Smooth muscle cell (in vitro differentiated cells): ENCODE measurements at regions not wholly inside any gene's neighbourhood (a gene's known extent, or its start where the extent isn't known, plus 50 kb on each side); places are given as distances from the start of the nearest gene placed in this dataset.

Experiments
- DNase-seq: peaks from one replicate; lab custom pipeline; 2025; ENCODE audit not compliant: unreplicated experiment; lab: John Stamatoyannopoulos, UW
- H2AFZ ChIP-seq: fragments of 200-600 bp; sonication (generic); 2 replicates; pipeline ENCODE4 v1.6.0; 2016; ENCODE audit warnings: antibody characterized with exemption, low read depth, mild to moderate bottlenecking
- H3F3A ChIP-seq: fragments of 200-600 bp; sonication (generic); 2 replicates; pipeline ENCODE4 v1.6.0; 2017; ENCODE audit warnings: antibody characterized with exemption, low read depth
- H3K27ac ChIP-seq: fragments of 200-600 bp; sonication (generic); 2 replicates; pipeline ENCODE4 v1.5.1; 2016; ENCODE audit warnings: low read depth, mild to moderate bottlenecking
- H3K27me3 ChIP-seq: fragments of 200-600 bp; sonication (generic); 2 replicates; pipeline ENCODE4 v1.6.1; 2016; ENCODE audit warnings: low read depth, mild to moderate bottlenecking
- H3K36me3 ChIP-seq: fragments of 200-600 bp; sonication (generic); 2 replicates; pipeline ENCODE4 v1.5.1; 2016; ENCODE audit warnings: low read depth
- H3K4me1 ChIP-seq: fragments of 200-600 bp; sonication (generic); 2 replicates; pipeline ENCODE4 v1.5.1; 2016; ENCODE audit warnings: low read depth
- H3K4me2 ChIP-seq: fragments of 200-600 bp; sonication (generic); 2 replicates; pipeline ENCODE4 v1.6.0; 2016; ENCODE audit warnings: mild to moderate bottlenecking
- H3K4me3 ChIP-seq: fragments of 200-600 bp; sonication (generic); 2 replicates; pipeline ENCODE4 v1.5.1; 2016; ENCODE audit warnings: mild to moderate bottlenecking
- H3K79me2 ChIP-seq: fragments of 200-600 bp; sonication (generic); 2 replicates; pipeline ENCODE4 v1.6.0; 2016; ENCODE audit warnings: low read depth, mild to moderate bottlenecking
- H3K9ac ChIP-seq: fragments of 200-600 bp; sonication (generic); 2 replicates; pipeline ENCODE4 v1.6.0; 2016; ENCODE audit warnings: low read depth
- H3K9me3 ChIP-seq: fragments of 200-600 bp; sonication (generic); replicated peaks from 2 replicates; pipeline ENCODE4 v1.5.1; 2016; ENCODE audit warnings: low read depth
- H4K20me1 ChIP-seq: fragments of 200-600 bp; sonication (generic); 2 replicates; pipeline ENCODE4 v1.6.0; 2016; ENCODE audit warnings: low read depth
- WGBS: methylation state at CpG from one replicate; pipeline ENCODE4 v1.1.7; 2016; ENCODE audit warnings: low lambda C conversion rate; 5-methylcytosine and 5-hydroxymethylcytosine counted together
- TF ChIP-seq, protein P1 (sequence below): fragments of 200-600 bp; sonication (generic); IDR thresholded peaks from 2 replicates; pipeline ENCODE4 v1.5.1; 2017; ENCODE audit warnings: borderline replicate concordance, mild to moderate bottlenecking, antibody characterized with exemption; ENCODE audit not compliant: insufficient read depth, poor library complexity, severe bottlenecking

DNA sequence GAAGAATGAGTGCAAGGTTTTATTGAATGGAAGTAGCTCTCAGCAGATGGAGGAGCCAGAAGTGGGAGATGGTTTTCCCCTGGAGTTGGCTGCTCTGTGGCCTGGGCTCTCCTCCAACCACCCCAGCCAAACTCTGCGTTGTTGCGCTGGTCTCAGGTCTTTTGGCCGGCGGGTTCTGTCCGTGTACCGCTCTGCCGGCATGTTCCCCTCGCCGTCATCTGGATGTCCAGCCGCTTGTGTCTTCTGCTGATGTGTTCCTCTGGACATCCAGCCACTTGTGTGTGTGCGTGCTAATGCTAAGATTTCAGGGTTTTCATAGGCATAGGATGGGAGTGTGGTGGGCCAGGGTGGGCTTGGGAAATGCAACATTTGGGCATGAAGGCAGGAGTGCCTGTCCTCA, 1311.3 kb upstream of the TMEFF2 start:
- no peak overlapping the region for H3K4me3 ChIP-seq
- TF ChIP-seq, protein P1, sequence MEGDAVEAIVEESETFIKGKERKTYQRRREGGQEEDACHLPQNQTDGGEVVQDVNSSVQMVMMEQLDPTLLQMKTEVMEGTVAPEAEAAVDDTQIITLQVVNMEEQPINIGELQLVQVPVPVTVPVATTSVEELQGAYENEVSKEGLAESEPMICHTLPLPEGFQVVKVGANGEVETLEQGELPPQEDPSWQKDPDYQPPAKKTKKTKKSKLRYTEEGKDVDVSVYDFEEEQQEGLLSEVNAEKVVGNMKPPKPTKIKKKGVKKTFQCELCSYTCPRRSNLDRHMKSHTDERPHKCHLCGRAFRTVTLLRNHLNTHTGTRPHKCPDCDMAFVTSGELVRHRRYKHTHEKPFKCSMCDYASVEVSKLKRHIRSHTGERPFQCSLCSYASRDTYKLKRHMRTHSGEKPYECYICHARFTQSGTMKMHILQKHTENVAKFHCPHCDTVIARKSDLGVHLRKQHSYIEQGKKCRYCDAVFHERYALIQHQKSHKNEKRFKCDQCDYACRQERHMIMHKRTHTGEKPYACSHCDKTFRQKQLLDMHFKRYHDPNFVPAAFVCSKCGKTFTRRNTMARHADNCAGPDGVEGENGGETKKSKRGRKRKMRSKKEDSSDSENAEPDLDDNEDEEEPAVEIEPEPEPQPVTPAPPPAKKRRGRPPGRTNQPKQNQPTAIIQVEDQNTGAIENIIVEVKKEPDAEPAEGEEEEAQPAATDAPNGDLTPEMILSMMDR, result no peak
- no peaks in the 10 kb centered on the region for H3K4me1 ChIP-seq
- H3K79me2 ChIP-seq, result peaks cover 10% of the 10 kb centered on the region
- H2AFZ ChIP-seq, result no peak overlapping the region
- H3K36me3 ChIP-seq, result no peaks in the 10 kb centered on the region
- no peak for DNase-seq
- H3K27me3 ChIP-seq, result no peaks in the 10 kb centered on the region
- no peak overlapping the region for H3K27ac ChIP-seq
- H3K9ac ChIP-seq, result no peak overlapping the region
- H3K9me3 ChIP-seq, result no peaks in the 10 kb centered on the region
- H4K20me1 ChIP-seq, result no peaks in the 10 kb centered on the region
- H3F3A ChIP-seq, result no peaks in the 10 kb centered on the region
- WGBS, result 94% methylated on average over 11 of the region's 11 CpGs
- H3K4me2 ChIP-seq, result no peak overlapping the region

DNA sequence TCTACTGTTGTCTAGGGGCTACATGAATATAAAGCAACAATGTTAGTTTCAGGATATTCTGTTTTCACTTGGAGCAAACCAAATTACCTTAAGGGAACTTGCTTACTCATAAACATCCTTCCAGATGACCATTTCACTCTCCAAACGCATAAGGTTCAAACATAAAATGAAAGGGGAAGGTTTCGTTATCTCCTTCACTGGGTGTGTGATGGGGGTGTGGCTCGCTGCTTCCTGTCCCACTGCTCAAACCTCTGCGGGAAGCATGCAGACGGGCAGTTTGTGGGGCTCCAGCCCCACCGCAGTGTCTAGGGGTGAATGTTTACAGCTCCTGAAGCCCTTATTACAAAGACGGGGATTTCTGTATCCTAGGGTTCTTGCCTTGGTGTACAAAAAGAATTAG, 1310.9 kb upstream of the TMEFF2 start:
- no peak overlapping the region for H3K27ac ChIP-seq
- TF ChIP-seq, protein P1, result no peak
- 88% methylated on average over 7 of the region's 7 CpGs for WGBS
- no peaks in the 10 kb centered on the region for H3K27me3 ChIP-seq
- H4K20me1 ChIP-seq, result no peaks in the 10 kb centered on the region
- H3K4me2 ChIP-seq, result no peak overlapping the region
- H3K9ac ChIP-seq, result no peak overlapping the region
- H3K36me3 ChIP-seq, result no peaks in the 10 kb centered on the region
- H3K4me3 ChIP-seq, result no peak overlapping the region
- H2AFZ ChIP-seq, result no peak overlapping the region
- H3K79me2 ChIP-seq, result peaks cover 10% of the 10 kb centered on the region
- no peak for DNase-seq
- no peaks in the 10 kb centered on the region for H3K4me1 ChIP-seq
- H3K9me3 ChIP-seq, result no peaks in the 10 kb centered on the region
- H3F3A ChIP-seq, result no peaks in the 10 kb centered on the region

DNA sequence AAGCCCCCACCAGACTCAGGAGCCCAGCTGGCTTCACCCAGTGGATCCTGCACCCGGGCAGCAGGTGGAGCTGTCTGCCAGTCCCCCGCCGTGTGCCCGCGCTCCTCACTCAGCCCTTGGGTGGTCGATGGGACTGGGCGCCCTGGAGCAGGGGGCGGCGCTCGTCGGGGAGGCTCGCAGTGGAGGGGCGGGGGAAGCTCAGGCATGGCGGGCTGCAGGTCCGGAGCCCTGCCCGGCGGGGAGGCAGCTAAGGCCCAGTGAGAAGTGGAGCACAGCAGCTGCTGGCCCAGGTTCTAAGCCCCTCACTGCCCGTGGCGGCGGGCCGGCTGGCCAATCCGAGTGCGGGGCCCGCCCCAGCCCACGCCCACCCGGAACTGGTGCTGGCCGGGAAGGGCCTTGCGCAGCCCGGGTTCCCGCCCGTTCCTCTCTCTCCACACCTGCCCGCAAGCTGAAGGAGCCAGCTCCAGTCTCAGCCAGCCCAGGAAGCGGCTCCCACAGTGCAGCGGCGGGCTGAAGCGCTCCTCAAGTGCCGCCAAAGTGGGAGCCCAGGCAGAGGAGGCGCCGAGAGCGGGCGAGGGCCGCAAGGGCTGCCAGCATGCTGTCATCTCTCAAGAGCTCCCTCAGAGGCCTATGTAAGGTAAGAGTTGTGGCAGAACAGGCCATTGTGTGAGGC, 1307.8 kb upstream of the TMEFF2 start:
- Histone ChIP-seq H3K27me3 (no peaks in the 10 kb centered on the region), H3K36me3 (no peaks in the 10 kb centered on the region), H3K27ac (no peak overlapping the region), H4K20me1 (no peaks in the 10 kb centered on the region), H3K4me1 (no peaks in the 10 kb centered on the region), H3F3A (no peaks in the 10 kb centered on the region), H3K9ac (peak overlapping the region; percentile 16), H3K79me2 (peaks cover 7% of the 10 kb centered on the region), H3K4me3 (peak overlapping the region; percentile 52), H3K4me2 (peak overlapping the region; percentile 85), H2AFZ (peak overlapping the region; percentile 87), H3K9me3 (no peaks in the 10 kb centered on the region)
- TF ChIP-seq, protein P1, result peak; percentile 19
- peak; percentile 26 for DNase-seq
- WGBS, result 11% methylated on average over 41 of the region's 42 CpGs

DNA sequence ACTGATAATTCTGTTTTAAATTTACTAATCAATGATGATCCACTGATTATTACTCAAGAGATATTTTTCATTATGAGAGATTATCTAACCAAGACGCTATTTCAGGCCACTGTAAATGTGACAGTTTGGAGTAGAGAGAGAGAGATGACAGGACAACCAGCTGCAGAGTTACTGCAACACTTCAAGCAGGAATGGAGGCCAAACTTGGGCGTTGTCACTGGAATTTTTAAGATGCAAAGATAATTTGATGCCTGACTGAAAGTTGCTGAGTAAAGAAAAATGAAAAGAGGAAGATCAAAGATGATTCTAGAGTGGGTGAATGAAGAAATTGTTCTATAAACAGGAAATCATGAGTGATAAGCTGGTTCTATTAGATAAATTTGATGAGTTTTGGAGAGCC, 1302.1 kb upstream of the TMEFF2 start:
- H3K9me3 ChIP-seq, result no peaks in the 10 kb centered on the region
- no peaks in the 10 kb centered on the region for H3K36me3 ChIP-seq
- no peaks in the 10 kb centered on the region for H3K27me3 ChIP-seq
- H3F3A ChIP-seq, result no peaks in the 10 kb centered on the region
- DNase-seq, result no peak
- TF ChIP-seq, protein P1, result no peak
- no peak overlapping the region for H3K9ac ChIP-seq
- no peaks in the 10 kb centered on the region for H3K79me2 ChIP-seq
- no peak overlapping the region for H3K4me2 ChIP-seq
- no peak overlapping the region for H2AFZ ChIP-seq
- no peaks in the 10 kb centered on the region for H4K20me1 ChIP-seq
- no peak overlapping the region for H3K27ac ChIP-seq
- WGBS, result 81% methylated on average over 2 of the region's 2 CpGs
- no peak overlapping the region for H3K4me3 ChIP-seq
- no peaks in the 10 kb centered on the region for H3K4me1 ChIP-seq
